ENCODE measurements at regions not wholly inside any gene's neighbourhood (a gene's known extent, or its start where the extent isn't known, plus 50 kb on each side); places are given as distances from the start of the nearest gene placed in this dataset.

GRCh38 chr3:25073423-25073822, 354.6 kb upstream of the RARB start:
- no peak for TF ChIP-seq GATA2 (IDR thresholded peaks at IDR 0.05; ENCODE audit: low read depth, low read length)
- TF ChIP-seq GATA3 (IDR thresholded peaks at IDR 0.05; ENCODE audit: low read depth, low read length), result no peak

GRCh38 chr3:25074149-25074548, 353.9 kb upstream of the RARB start:
- TF ChIP-seq GATA3 (IDR thresholded peaks at IDR 0.05; ENCODE audit: low read depth, low read length) (no peak), GATA2 (IDR thresholded peaks at IDR 0.05; ENCODE audit: low read depth, low read length) (no peak)

GRCh38 chr3:25080461-25080860, 347.6 kb upstream of the RARB start:
- TF ChIP-seq GATA3 (IDR thresholded peaks at IDR 0.05; ENCODE audit: low read depth, low read length) (no peak), GATA2 (IDR thresholded peaks at IDR 0.05; ENCODE audit: low read depth, low read length) (no peak)

GRCh38 chr3:25084016-25084415, 344.0 kb upstream of the RARB start:
- TF ChIP-seq GATA2 (IDR thresholded peaks at IDR 0.05; ENCODE audit: low read depth, low read length), result no peak
- no peak for TF ChIP-seq GATA3 (IDR thresholded peaks at IDR 0.05; ENCODE audit: low read depth, low read length)

- TF ChIP-seq GATA2 (IDR thresholded peaks at IDR 0.05; ENCODE audit: low read depth, low read length) (no peak), GATA3 (IDR thresholded peaks at IDR 0.05; ENCODE audit: low read depth, low read length) (no peak)
Measured at GRCh38 chr3:25086721-25087120, 341.3 kb upstream of the RARB start.

GRCh38 chr3:25088284-25088683, 339.8 kb upstream of the RARB start:
- no peak for TF ChIP-seq GATA2 (IDR thresholded peaks at IDR 0.05; ENCODE audit: low read depth, low read length)
- no peak for TF ChIP-seq GATA3 (IDR thresholded peaks at IDR 0.05; ENCODE audit: low read depth, low read length)

- TF ChIP-seq GATA2 (IDR thresholded peaks at IDR 0.05; ENCODE audit: low read depth, low read length), result no peak
- TF ChIP-seq GATA3 (IDR thresholded peaks at IDR 0.05; ENCODE audit: low read depth, low read length), result no peak
Measured at GRCh38 chr3:25090698-25091453, 337.2 kb upstream of the RARB start.

GRCh38 chr3:25091934-25092333, 336.1 kb upstream of the RARB start:
- TF ChIP-seq GATA2 (IDR thresholded peaks at IDR 0.05; ENCODE audit: low read depth, low read length) (no peak), GATA3 (IDR thresholded peaks at IDR 0.05; ENCODE audit: low read depth, low read length) (no peak)

GRCh38 chr3:25094932-25095685, 333.0 kb upstream of the RARB start:
- no peak for TF ChIP-seq GATA2 (IDR thresholded peaks at IDR 0.05; ENCODE audit: low read depth, low read length)
- TF ChIP-seq GATA3 (IDR thresholded peaks at IDR 0.05; ENCODE audit: low read depth, low read length), result no peak

- TF ChIP-seq GATA2 (IDR thresholded peaks at IDR 0.05; ENCODE audit: low read depth, low read length) (no peak), GATA3 (IDR thresholded peaks at IDR 0.05; ENCODE audit: low read depth, low read length) (no peak)
Measured at GRCh38 chr3:25096536-25096935, 331.5 kb upstream of the RARB start.

GRCh38 chr3:25097023-25097422, 331.0 kb upstream of the RARB start:
- TF ChIP-seq GATA3 (IDR thresholded peaks at IDR 0.05; ENCODE audit: low read depth, low read length) (no peak), GATA2 (IDR thresholded peaks at IDR 0.05; ENCODE audit: low read depth, low read length) (no peak)

- TF ChIP-seq GATA2 (IDR thresholded peaks at IDR 0.05; ENCODE audit: low read depth, low read length), result no peak
- TF ChIP-seq GATA3 (IDR thresholded peaks at IDR 0.05; ENCODE audit: low read depth, low read length), result no peak
Measured at GRCh38 chr3:25099666-25100065, 328.4 kb upstream of the RARB start.

- TF ChIP-seq GATA2 (IDR thresholded peaks at IDR 0.05; ENCODE audit: low read depth, low read length), result no peak
- no peak for TF ChIP-seq GATA3 (IDR thresholded peaks at IDR 0.05; ENCODE audit: low read depth, low read length)
Measured at GRCh38 chr3:25103391-25103790, 324.7 kb upstream of the RARB start.

- no peak for TF ChIP-seq GATA3 (IDR thresholded peaks at IDR 0.05; ENCODE audit: low read depth, low read length)
- no peak for TF ChIP-seq GATA2 (IDR thresholded peaks at IDR 0.05; ENCODE audit: low read depth, low read length)
Measured at GRCh38 chr3:25107918-25108617, 320.0 kb upstream of the RARB start.
